Neural progenitor cell (in vitro differentiated cells): ENCODE measurements at regions not wholly inside any gene's neighbourhood (a gene's known extent, or its start where the extent isn't known, plus 50 kb on each side); places are given as distances from the start of the nearest gene placed in this dataset.
A peak's percentile ranks its signal among the peaks of the same experiment; 100 is the strongest.

Experiments used
- DNase-seq: peaks from one replicate; pipeline ENCODE4 v3.0.0-alpha.2; 2016; ENCODE audit warnings: low spot score
- H2AFZ ChIP-seq: fragments of 200-600 bp; sonication (generic); replicated peaks from 2 replicates; pipeline ENCODE4 v1.6.1; 2016; ENCODE audit warnings: antibody characterized with exemption
- H3F3A ChIP-seq: fragments of 200-600 bp; sonication (generic); 2 replicates; pipeline ENCODE4 v1.6.1; 2016; ENCODE audit warnings: antibody characterized with exemption, low read depth
- H3K27ac ChIP-seq: fragments of 200-600 bp; sonication (generic); 2 replicates; pipeline ENCODE4 v1.5.1; 2016; ENCODE audit warnings: mild to moderate bottlenecking
- H3K27me3 ChIP-seq: fragments of 200-600 bp; sonication (generic); 2 replicates; pipeline ENCODE4 v1.6.1; 2016; ENCODE audit warnings: mild to moderate bottlenecking, moderate library complexity
- H3K36me3 ChIP-seq: fragments of 200-600 bp; sonication (generic); 2 replicates; pipeline ENCODE4 v1.5.1; 2016
- H3K4me1 ChIP-seq: fragments of 200-600 bp; sonication (generic); 2 replicates; pipeline ENCODE4 v1.6.1; 2016; ENCODE audit warnings: mixed run types
- H3K4me2 ChIP-seq: fragments of 200-600 bp; sonication (generic); 2 replicates; pipeline ENCODE4 v1.6.1; 2016
- H3K4me3 ChIP-seq: fragments of 200-600 bp; sonication (generic); 2 replicates; pipeline ENCODE4 v1.5.1; 2016
- H3K79me2 ChIP-seq: fragments of 200-600 bp; sonication (generic); 2 replicates; pipeline ENCODE4 v1.6.1; 2016; ENCODE audit warnings: low read depth
- H3K9ac ChIP-seq: fragments of 200-600 bp; sonication (generic); 2 replicates; pipeline ENCODE4 v1.6.1; 2016
- H3K9me3 ChIP-seq: fragments of 200-600 bp; sonication (generic); 2 replicates; pipeline ENCODE4 v1.5.1; 2016; ENCODE audit warnings: low read depth
- H4K20me1 ChIP-seq: fragments of 200-600 bp; sonication (generic); 2 replicates; pipeline ENCODE4 v1.6.1; 2016; ENCODE audit warnings: low read depth
- H3K27ac Mint-ChIP-seq: 3 replicates; pipeline ENCODE4 v1.8.0; 2021; ENCODE audit warnings: mixed read lengths
- H3K27me3 Mint-ChIP-seq: 2 replicates; pipeline ENCODE4 v1.8.0; 2022; ENCODE audit warnings: low read depth, mild to moderate bottlenecking, inconsistent platforms, moderate library complexity, mixed read lengths; ENCODE audit not compliant: insufficient read depth
- H3K36me3 Mint-ChIP-seq: 3 replicates; pipeline ENCODE4 v1.8.0; 2021; ENCODE audit warnings: mixed read lengths
- H3K4me1 Mint-ChIP-seq: 3 replicates; pipeline ENCODE4 v1.8.0; 2021; ENCODE audit warnings: mixed read lengths
- H3K4me3 Mint-ChIP-seq: 3 replicates; pipeline ENCODE4 v1.8.0; 2021; ENCODE audit warnings: mild to moderate bottlenecking, moderate library complexity, mixed read lengths
- H3K9me3 Mint-ChIP-seq: 3 replicates; pipeline ENCODE4 v1.8.0; 2020; ENCODE audit warnings: mixed read lengths
- EZH2 ChIP-seq: fragments of 200-600 bp; sonication (generic); IDR thresholded peaks from 2 replicates; pipeline ENCODE4 v1.6.1; 2017; ENCODE audit warnings: antibody characterized with exemption, mild to moderate bottlenecking, moderate library complexity
- EZH2phosphoT487 ChIP-seq: fragments of 200-600 bp; sonication (generic); IDR thresholded peaks from 2 replicates; pipeline ENCODE4 v1.6.1; 2017; ENCODE audit warnings: antibody characterized with exemption
- TF ChIP-seq, protein P1 (sequence below): fragments of 200-600 bp; sonication (generic); IDR thresholded peaks from 2 replicates; pipeline ENCODE4 v1.5.1; 2017; ENCODE audit warnings: antibody characterized with exemption, mild to moderate bottlenecking

DNA sequence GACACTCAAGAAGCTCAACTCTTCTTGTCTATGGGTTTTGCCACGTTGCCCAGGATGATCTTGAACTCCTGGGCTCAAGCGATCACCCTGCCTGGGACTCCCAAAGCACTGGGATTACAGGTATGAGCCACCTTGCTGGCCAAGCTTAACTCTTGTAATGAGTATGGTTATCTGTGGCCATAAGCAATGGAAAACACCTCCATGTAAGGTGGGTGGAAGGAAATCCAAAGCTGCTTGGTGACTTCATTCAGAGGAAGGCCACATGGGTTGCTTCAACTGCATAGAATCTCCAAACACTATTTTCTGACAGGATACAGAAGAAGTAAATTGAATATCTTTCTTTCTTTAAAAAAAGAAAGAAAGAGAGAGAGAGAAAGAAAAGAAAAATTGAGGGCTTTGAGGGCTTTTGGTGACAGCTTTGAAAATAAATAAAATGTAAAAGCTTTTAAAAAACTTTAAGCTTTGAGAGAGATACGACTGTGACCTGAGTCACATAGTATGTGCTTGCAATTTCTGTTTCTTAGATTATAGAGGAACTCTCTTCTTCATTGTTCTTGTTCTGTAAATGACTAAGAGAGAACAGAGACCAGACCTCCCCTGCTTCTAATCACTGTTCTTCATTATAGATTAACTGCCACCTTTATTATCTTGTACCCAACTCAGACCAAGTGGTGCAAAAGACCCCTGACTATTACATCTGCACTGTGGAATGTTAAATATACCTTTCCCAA, 123.1 kb upstream of the NDUFV2 start:
- Histone ChIP-seq H3K4me3 (no peak overlapping the region), H3K9me3 (no peaks in the 10 kb centered on the region), H4K20me1 (peaks cover 11% of the 10 kb centered on the region), H3K36me3 (no peaks in the 10 kb centered on the region), H3F3A (peaks cover 39% of the 10 kb centered on the region), H3K27ac (no peak overlapping the region), H3K9ac (no peak overlapping the region), H3K4me1 (peaks cover 29% of the 10 kb centered on the region), H3K27me3 (no peaks in the 10 kb centered on the region), H2AFZ (no peak overlapping the region), H3K4me2 (peak overlapping the region; percentile 75), H3K79me2 (no peaks in the 10 kb centered on the region)
- Mint-ChIP-seq H3K27me3 (peaks cover 14% of the 10 kb centered on the region), H3K4me1 (peaks cover 24% of the 10 kb centered on the region), H3K36me3 (no peaks in the 10 kb centered on the region), H3K9me3 (peaks cover 3% of the 10 kb centered on the region), H3K4me3 (no peak overlapping the region), H3K27ac (no peak overlapping the region)
- TF ChIP-seq EZH2phosphoT487, result no peak
- no peak for DNase-seq

DNA sequence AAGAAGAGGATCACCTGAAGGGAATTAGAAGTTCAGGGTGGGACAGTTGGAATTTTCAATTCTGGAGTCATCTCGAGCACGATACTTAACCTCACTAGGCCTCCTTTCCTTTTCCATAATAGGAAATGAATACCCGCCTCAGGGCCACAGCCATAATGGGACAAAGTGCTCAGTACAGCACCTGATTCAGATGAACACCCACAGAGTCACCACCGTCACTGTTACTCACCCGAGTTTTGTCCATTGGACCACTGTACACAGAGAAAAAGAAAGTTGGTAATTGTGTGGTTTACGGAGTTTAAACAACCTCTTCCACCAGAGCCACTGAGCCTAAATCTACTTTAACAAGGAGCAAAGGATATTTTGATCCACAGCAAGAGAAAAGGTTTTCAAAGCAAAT, 122.0 kb upstream of the NDUFV2 start:
- no peak overlapping the region for H2AFZ ChIP-seq
- H3K36me3 ChIP-seq, result no peaks in the 10 kb centered on the region
- TF ChIP-seq, protein P1, sequence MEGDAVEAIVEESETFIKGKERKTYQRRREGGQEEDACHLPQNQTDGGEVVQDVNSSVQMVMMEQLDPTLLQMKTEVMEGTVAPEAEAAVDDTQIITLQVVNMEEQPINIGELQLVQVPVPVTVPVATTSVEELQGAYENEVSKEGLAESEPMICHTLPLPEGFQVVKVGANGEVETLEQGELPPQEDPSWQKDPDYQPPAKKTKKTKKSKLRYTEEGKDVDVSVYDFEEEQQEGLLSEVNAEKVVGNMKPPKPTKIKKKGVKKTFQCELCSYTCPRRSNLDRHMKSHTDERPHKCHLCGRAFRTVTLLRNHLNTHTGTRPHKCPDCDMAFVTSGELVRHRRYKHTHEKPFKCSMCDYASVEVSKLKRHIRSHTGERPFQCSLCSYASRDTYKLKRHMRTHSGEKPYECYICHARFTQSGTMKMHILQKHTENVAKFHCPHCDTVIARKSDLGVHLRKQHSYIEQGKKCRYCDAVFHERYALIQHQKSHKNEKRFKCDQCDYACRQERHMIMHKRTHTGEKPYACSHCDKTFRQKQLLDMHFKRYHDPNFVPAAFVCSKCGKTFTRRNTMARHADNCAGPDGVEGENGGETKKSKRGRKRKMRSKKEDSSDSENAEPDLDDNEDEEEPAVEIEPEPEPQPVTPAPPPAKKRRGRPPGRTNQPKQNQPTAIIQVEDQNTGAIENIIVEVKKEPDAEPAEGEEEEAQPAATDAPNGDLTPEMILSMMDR, result no peak
- TF ChIP-seq EZH2phosphoT487, result no peak
- TF ChIP-seq EZH2, result no peak
- H3K27ac Mint-ChIP-seq, result peak overlapping the region; percentile 91
- H3K27me3 Mint-ChIP-seq, result peaks cover 14% of the 10 kb centered on the region
- no peak overlapping the region for H3K9ac ChIP-seq
- no peaks in the 10 kb centered on the region for H3K36me3 Mint-ChIP-seq
- peaks cover 29% of the 10 kb centered on the region for H3K4me1 ChIP-seq
- no peaks in the 10 kb centered on the region for H3K27me3 ChIP-seq
- H3F3A ChIP-seq, result peaks cover 39% of the 10 kb centered on the region
- peak overlapping the region; percentile 18 for H3K4me3 ChIP-seq
- DNase-seq, result no peak
- peak overlapping the region; percentile 9 for H3K4me3 Mint-ChIP-seq
- H3K79me2 ChIP-seq, result no peaks in the 10 kb centered on the region
- peak overlapping the region; percentile 72 for H3K27ac ChIP-seq
- H3K9me3 Mint-ChIP-seq, result no peaks in the 10 kb centered on the region
- peaks cover 11% of the 10 kb centered on the region for H4K20me1 ChIP-seq
- H3K4me1 Mint-ChIP-seq, result peaks cover 24% of the 10 kb centered on the region
- peak overlapping the region; percentile 75 for H3K4me2 ChIP-seq
- H3K9me3 ChIP-seq, result no peaks in the 10 kb centered on the region

DNA sequence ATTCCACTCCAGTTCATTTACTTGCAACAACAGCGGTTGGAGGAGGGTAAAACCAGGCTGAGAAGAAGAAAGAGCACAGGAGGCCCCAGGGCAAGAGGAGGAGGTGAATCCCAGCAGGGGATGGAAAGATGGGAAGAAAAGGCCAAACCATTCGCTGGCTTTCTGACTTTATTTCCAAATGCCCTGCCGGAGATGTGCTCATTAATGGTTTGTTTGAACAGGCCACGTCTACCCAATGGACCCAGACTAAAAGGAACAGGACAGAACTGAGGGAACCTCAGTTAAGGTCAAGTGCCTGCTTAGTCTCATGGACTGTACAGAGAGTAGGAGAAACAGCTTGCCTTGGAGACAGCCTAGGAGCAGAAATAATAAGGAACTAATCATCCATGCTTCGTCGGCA, 121.6 kb upstream of the NDUFV2 start:
- Histone ChIP-seq H3K36me3 (no peaks in the 10 kb centered on the region), H3K9me3 (no peaks in the 10 kb centered on the region), H3K27me3 (no peaks in the 10 kb centered on the region), H3F3A (peaks cover 39% of the 10 kb centered on the region), H3K4me1 (peaks cover 29% of the 10 kb centered on the region), H3K79me2 (no peaks in the 10 kb centered on the region), H3K9ac (no peak overlapping the region), H3K4me2 (peak overlapping the region; percentile 75), H3K27ac (peak overlapping the region; percentile 72), H2AFZ (no peak overlapping the region), H4K20me1 (peaks cover 11% of the 10 kb centered on the region), H3K4me3 (peak overlapping the region; percentile 18)
- Mint-ChIP-seq H3K4me3 (peak overlapping the region; percentile 9), H3K27me3 (peaks cover 12% of the 10 kb centered on the region), H3K27ac (peak overlapping the region; percentile 91), H3K4me1 (peaks cover 24% of the 10 kb centered on the region), H3K9me3 (no peaks in the 10 kb centered on the region), H3K36me3 (no peaks in the 10 kb centered on the region)
- DNase-seq, result peak; percentile 64
- TF ChIP-seq EZH2 (no peak), EZH2phosphoT487 (no peak)
- TF ChIP-seq, protein P1, result no peak
